ENCODE measurements at regions not wholly inside any gene's neighbourhood (a gene's known extent, or its start where the extent isn't known, plus 50 kb on each side); places are given as distances from the start of the nearest gene placed in this dataset.

GRCh38 chr3:23029001-23029400 lies 174.1 kb upstream of the UBE2E2 start:
- no peak for ATAC-seq

GRCh38 chr3:23035927-23036640 lies 167.0 kb upstream of the UBE2E2 start:
- ATAC-seq = peak; percentile 98

GRCh38 chr3:23036728-23037127 lies 166.4 kb upstream of the UBE2E2 start:
- no peak for ATAC-seq

- no peak for ATAC-seq
These were observed 164.7 kb upstream of the UBE2E2 start for GRCh38 chr3:23038471-23038870.

GRCh38 chr3:23041918-23042696 lies 161.0 kb upstream of the UBE2E2 start:
- ATAC-seq = no peak

GRCh38 chr3:23044463-23044862 lies 158.7 kb upstream of the UBE2E2 start:
- ATAC-seq = no peak

- no peak for ATAC-seq
These were observed 156.6 kb upstream of the UBE2E2 start for GRCh38 chr3:23046536-23046935.

GRCh38 chr3:23051240-23052140 lies 151.6 kb upstream of the UBE2E2 start:
- ATAC-seq = no peak

GRCh38 chr3:23052208-23052607 lies 150.9 kb upstream of the UBE2E2 start:
- no peak for ATAC-seq

GRCh38 chr3:23052620-23053019 lies 150.5 kb upstream of the UBE2E2 start:
- no peak for ATAC-seq

- no peak for ATAC-seq
These were observed 147.3 kb upstream of the UBE2E2 start for GRCh38 chr3:23055733-23056376.

- no peak for ATAC-seq
These were observed 140.5 kb upstream of the UBE2E2 start for GRCh38 chr3:23062582-23062981.

GRCh38 chr3:23062982-23063381 lies 140.1 kb upstream of the UBE2E2 start:
- no peak for ATAC-seq

- no peak for ATAC-seq
These were observed 136.0 kb upstream of the UBE2E2 start for GRCh38 chr3:23067116-23067515.

- ATAC-seq = no peak
These were observed 135.0 kb upstream of the UBE2E2 start for GRCh38 chr3:23068016-23068728.

- no peak for ATAC-seq
These were observed 131.8 kb upstream of the UBE2E2 start for GRCh38 chr3:23071296-23071695.

GRCh38 chr3:23071758-23072157 lies 131.4 kb upstream of the UBE2E2 start:
- ATAC-seq = no peak

GRCh38 chr3:23072693-23073092 lies 130.4 kb upstream of the UBE2E2 start:
- no peak for ATAC-seq

- ATAC-seq = no peak
These were observed 129.3 kb upstream of the UBE2E2 start for GRCh38 chr3:23073724-23074305.

- ATAC-seq = no peak
These were observed 127.6 kb upstream of the UBE2E2 start for GRCh38 chr3:23075496-23075895.

GRCh38 chr3:23076437-23076836 lies 126.7 kb upstream of the UBE2E2 start:
- no peak for ATAC-seq

- no peak for ATAC-seq
These were observed 126.0 kb upstream of the UBE2E2 start for GRCh38 chr3:23077126-23077525.

All from esophagus mucosa (tissue), 1 donor.